ENCODE measurements at regions not wholly inside any gene's neighbourhood (a gene's known extent, or its start where the extent isn't known, plus 50 kb on each side); places are given as distances from the start of the nearest gene placed in this dataset.

- POLR2A ChIA-PET (ENCODE audit: low non-redundant PET), result no interaction called here
- TF ChIP-seq CTCF (conservative IDR thresholded peaks at IDR 0.05; ENCODE audit: low read depth), result no peak
- no peak for DNase-seq (ENCODE audit: low spot score)
- CTCF ChIA-PET, result no interaction called here
- no peak overlapping the region for H3K27ac ChIP-seq
Measured at GRCh38 chr5:65068410-65068809, 299.7 kb downstream of the CWC27 start.

DNA sequence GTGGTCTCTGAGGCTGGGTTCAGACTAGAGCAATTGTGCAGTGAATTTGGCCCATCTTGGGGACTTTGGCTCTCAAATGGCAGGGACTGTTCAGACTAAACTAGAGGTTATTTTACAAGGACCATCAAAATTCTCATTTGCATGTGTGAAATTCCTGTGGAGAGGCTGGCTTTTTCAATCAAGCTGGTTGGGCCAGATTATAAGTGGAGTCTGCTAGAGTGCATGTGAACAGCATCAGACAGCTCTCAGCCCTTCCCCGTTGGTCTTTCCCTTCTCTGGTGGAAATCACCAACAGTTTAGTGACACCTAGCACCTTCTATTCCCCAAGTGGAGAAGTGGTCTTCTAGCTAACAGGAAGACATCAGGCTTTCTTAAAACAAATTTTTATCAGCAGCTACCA, 301.3 kb downstream of the CWC27 start:
- no peak overlapping the region for H3K27ac ChIP-seq
- DNase-seq (ENCODE audit: low spot score), result no peak
- CTCF ChIA-PET, result no interaction called here
- POLR2A ChIA-PET (ENCODE audit: low non-redundant PET), result no interaction called here
- no peak for TF ChIP-seq CTCF (conservative IDR thresholded peaks at IDR 0.05; ENCODE audit: low read depth)

DNA sequence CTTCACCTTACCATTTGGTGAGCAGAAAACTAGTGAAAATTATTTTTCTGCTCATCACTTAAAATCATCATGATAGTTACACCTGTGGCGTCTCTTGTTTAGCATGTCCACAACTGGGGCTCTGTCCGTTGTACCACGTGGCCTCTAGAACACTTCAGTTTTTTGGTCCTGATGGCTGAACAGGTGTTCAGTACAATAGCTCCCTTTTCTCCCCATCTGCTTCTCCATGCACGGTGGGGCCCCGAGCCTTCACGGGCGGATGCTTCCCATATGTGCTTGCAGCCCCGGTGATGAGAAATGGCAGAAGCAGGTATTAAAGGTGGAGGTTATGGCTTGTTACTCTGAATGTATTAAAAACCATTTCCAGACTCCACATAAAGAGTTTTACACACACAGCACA, 304.1 kb downstream of the CWC27 start:
- CTCF ChIA-PET, result interaction anchor here (0.6 to 1.1 kb wide), 2 partner anchors 232 to 346 kb away, joined by 3 read pairs; no protein-coding TSS in a partner anchor
- no peak overlapping the region for H3K27ac ChIP-seq
- TF ChIP-seq CTCF (conservative IDR thresholded peaks at IDR 0.05; ENCODE audit: low read depth), result no peak
- no peak for DNase-seq (ENCODE audit: low spot score)
- POLR2A ChIA-PET (ENCODE audit: low non-redundant PET), result no interaction called here

DNA sequence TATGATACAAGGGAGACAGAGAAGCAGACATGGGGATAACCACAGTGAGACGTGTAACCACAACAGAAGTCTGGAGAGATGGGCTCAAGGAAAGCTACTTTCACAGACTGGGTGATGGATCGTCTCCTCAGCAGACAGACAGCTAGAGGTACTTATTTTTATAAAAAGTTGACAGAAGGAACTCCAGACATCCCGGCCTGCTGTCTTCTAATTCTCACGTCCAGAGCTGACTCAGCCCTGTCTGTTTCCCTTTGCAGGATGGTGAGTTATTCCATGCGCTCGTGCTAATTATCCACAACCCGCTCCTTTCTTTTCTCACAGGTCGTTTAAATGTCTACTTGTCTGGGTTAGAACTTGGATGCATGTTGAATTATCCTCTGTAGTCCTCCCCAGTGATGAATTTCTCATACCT, 304.5 kb downstream of the CWC27 start:
- DNase-seq (ENCODE audit: low spot score), result no peak
- TF ChIP-seq CTCF (conservative IDR thresholded peaks at IDR 0.05; ENCODE audit: low read depth), result no peak
- H3K27ac ChIP-seq, result no peak overlapping the region
- ChIA-PET CTCF (interaction anchor here (0.6 to 1.0 kb wide), 2 partner anchors 75 to 345 kb away, joined by 3 read pairs; no protein-coding TSS in a partner anchor), POLR2A (ENCODE audit: low non-redundant PET) (no interaction called here)

DNA sequence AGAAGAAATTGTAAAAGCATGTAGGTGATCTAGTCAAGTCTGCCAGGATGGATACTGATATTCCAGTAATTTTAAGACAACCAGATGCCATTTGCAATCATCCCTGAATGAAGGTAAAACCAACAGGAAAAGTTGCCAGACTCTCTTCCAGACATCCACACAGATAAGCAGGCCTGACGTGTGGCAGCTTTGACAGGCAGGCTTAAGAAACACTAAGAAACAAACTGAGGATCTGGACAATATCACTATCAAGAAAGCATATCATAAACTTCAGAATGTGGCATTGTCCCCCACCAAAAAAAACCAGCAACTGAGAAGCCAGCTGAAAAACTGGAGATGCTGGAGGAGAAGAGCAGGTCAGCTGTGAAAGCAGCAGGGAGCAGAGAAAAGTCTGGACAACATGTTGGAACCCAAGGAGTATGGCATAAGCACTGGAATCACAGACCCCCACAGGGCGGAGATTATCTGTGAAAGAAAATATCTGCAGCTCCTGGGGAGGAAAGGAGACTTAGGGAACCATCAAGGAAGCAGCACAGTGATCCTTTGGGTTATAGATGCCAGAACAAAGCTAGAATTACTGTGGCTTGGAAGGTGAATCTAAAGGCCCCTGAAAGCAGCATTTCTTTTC, 307.0 kb downstream of the CWC27 start:
- no peak overlapping the region for H3K27ac ChIP-seq
- ChIA-PET CTCF (no interaction called here), POLR2A (ENCODE audit: low non-redundant PET) (no interaction called here)
- TF ChIP-seq CTCF (conservative IDR thresholded peaks at IDR 0.05; ENCODE audit: low read depth), result no peak
- DNase-seq (ENCODE audit: low spot score), result no peak

DNA sequence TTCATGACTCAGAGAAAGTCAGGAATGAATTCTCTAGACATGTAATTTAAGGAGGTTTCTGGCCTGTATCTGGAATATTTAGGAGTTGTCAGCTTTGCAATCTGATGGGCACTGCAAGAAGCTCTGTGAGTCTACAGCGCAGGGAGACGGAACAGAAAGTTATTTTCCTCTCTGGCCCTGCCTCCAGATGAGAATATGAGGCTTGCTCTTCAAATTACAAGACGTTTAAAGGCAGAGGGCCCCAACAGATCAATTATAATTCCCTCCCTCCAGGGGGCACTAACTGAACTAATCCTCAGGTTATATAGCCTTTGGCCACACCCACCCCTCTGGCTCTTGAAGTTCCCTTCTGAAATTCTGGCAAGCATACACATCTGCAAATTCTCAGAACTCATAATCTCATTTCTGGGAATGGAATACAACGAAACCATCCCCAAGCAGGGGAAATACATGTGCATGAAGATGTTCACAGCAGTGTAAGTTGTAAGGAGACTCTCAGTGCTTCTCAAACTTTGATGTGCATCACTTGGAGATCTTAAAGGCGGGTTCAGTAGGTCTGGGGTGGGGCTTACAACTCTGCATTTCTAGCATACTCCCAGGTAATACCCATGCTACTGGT, 307.6 kb downstream of the CWC27 start:
- POLR2A ChIA-PET (ENCODE audit: low non-redundant PET), result no interaction called here
- DNase-seq (ENCODE audit: low spot score), result peak; percentile 51
- CTCF ChIA-PET, result interaction anchor here (0.5 to 0.6 kb wide), 2 partner anchors 52 to 69 kb away, joined by 3 read pairs; no protein-coding TSS in a partner anchor
- H3K27ac ChIP-seq, result no peak overlapping the region
- no peak for TF ChIP-seq CTCF (conservative IDR thresholded peaks at IDR 0.05; ENCODE audit: low read depth)

Data from RWPE1 (cell line).